Urinary bladder (tissue), 3 donors: ENCODE measurements at regions not wholly inside any gene's neighbourhood (a gene's known extent, or its start where the extent isn't known, plus 50 kb on each side); places are given as distances from the start of the nearest gene placed in this dataset.
"Not testable (repeated sequence)": the region's sequence is repeated elsewhere in the genome, so short reads cannot be mapped to it uniquely, and the experiment has no call there.

Experiments used
- DNase-seq: peaks from one replicate; pipeline ENCODE4 v3.0.0-alpha.2; 2015; ENCODE audit errors: extremely low spot score
- H3K27ac ChIP-seq: one replicate; pipeline ENCODE4 v1.5.1; 2013; ENCODE audit warnings: low read depth, mild to moderate bottlenecking, moderate library complexity
- H3K36me3 ChIP-seq: one replicate; pipeline ENCODE4 v1.6.1; 2013; ENCODE audit warnings: mild to moderate bottlenecking, moderate library complexity; ENCODE audit not compliant: insufficient read depth
- H3K4me1 ChIP-seq: one replicate; pipeline ENCODE4 v1.6.1; 2013; ENCODE audit warnings: mild to moderate bottlenecking, moderate library complexity; ENCODE audit not compliant: insufficient read depth
- H3K4me3 ChIP-seq: one replicate; pipeline ENCODE4 v1.5.1; 2013; ENCODE audit warnings: low read depth, low read length
- WGBS: extraction: QIAGEN DNeasy Blood & Tissue Kit; methylation state at CpG from one replicate; pipeline ENCODE4 v1.1.7; 2013; 5-methylcytosine and 5-hydroxymethylcytosine counted together
- donor health status: healthy with polysubstance abuse.
- donor health status: healthy.

GRCh38 chr4:104616401-104616820 lies 121.7 kb upstream of the CXXC4 start:
- H3K27ac ChIP-seq = no peak overlapping the region
- H3K4me3 ChIP-seq = no peak overlapping the region
- no peak for DNase-seq

GRCh38 chr4:104625706-104626105 lies 131.0 kb upstream of the CXXC4 start:
- H3K4me1 ChIP-seq = peaks cover 2% of the 10 kb centered on the region
- 99% methylated on average over 1 of the region's 1 CpG for WGBS
- DNase-seq = no peak
- no peak overlapping the region for H3K4me3 ChIP-seq
- H3K27ac ChIP-seq = no peak overlapping the region
- no peaks in the 10 kb centered on the region for H3K36me3 ChIP-seq

More at GRCh38 chr4:104616401-104616820, 121.7 kb upstream of the CXXC4 start:
- Histone ChIP-seq H3K36me3 (no peaks in the 10 kb centered on the region), H3K4me1 (no peaks in the 10 kb centered on the region)
- 30% methylated on average over 6 of the region's 6 CpGs for WGBS

GRCh38 chr4:104629601-104630000 lies 134.9 kb upstream of the CXXC4 start:
- Histone ChIP-seq H3K4me3 (no peak overlapping the region), H3K36me3 (no peaks in the 10 kb centered on the region), H3K4me1 (peaks cover 2% of the 10 kb centered on the region), H3K27ac (no peak overlapping the region)
- WGBS = 92% methylated on average over 1 of the region's 1 CpG
- no peak for DNase-seq

GRCh38 chr4:104630272-104630671 lies 135.6 kb upstream of the CXXC4 start:
- WGBS = 48% methylated on average over 1 of the region's 1 CpG

GRCh38 chr4:104631000-104631399 lies 136.3 kb upstream of the CXXC4 start:
- H3K36me3 ChIP-seq = no peaks in the 10 kb centered on the region
- 98% methylated on average over 1 of the region's 1 CpG for WGBS
- DNase-seq = no peak
- no peak overlapping the region for H3K4me3 ChIP-seq
- peaks cover 2% of the 10 kb centered on the region for H3K4me1 ChIP-seq
- no peak overlapping the region for H3K27ac ChIP-seq

More at GRCh38 chr4:104630272-104630671, 135.6 kb upstream of the CXXC4 start:
- no peak for DNase-seq
- Histone ChIP-seq H3K4me3 (no peak overlapping the region), H3K36me3 (no peaks in the 10 kb centered on the region), H3K4me1 (peaks cover 2% of the 10 kb centered on the region), H3K27ac (no peak overlapping the region)

- Histone ChIP-seq H3K36me3 (no peaks in the 10 kb centered on the region), H3K4me3 (no peak overlapping the region), H3K4me1 (no peaks in the 10 kb centered on the region), H3K27ac (no peak overlapping the region)
- no peak for DNase-seq
- 68% methylated on average over 3 of the region's 3 CpGs for WGBS
These were observed 146.7 kb upstream of the CXXC4 start for GRCh38 chr4:104641418-104641817.

GRCh38 chr4:104642521-104642920 lies 147.8 kb upstream of the CXXC4 start:
- 31% methylated on average over 3 of the region's 3 CpGs for WGBS
- DNase-seq = no peak
- no peak overlapping the region for H3K27ac ChIP-seq
- no peaks in the 10 kb centered on the region for H3K36me3 ChIP-seq
- no peaks in the 10 kb centered on the region for H3K4me1 ChIP-seq
- no peak overlapping the region for H3K4me3 ChIP-seq

- Histone ChIP-seq H3K36me3 (no peaks in the 10 kb centered on the region), H3K27ac (no peak overlapping the region), H3K4me3 (no peak overlapping the region), H3K4me1 (no peaks in the 10 kb centered on the region)
- no peak for DNase-seq
- WGBS = 96% methylated on average over 3 of the region's 3 CpGs
These were observed 149.1 kb upstream of the CXXC4 start for GRCh38 chr4:104643805-104644204.

- Histone ChIP-seq H3K4me3 (no peak overlapping the region), H3K27ac (no peak overlapping the region), H3K4me1 (no peaks in the 10 kb centered on the region), H3K36me3 (no peaks in the 10 kb centered on the region)
- DNase-seq = no peak
- 97% methylated on average over 1 of the region's 1 CpG for WGBS
These were observed 154.9 kb upstream of the CXXC4 start for GRCh38 chr4:104649631-104650030.

- H3K27ac ChIP-seq, H3K4me1 ChIP-seq, H3K4me3 ChIP-seq, H3K36me3 ChIP-seq, DNase-seq: not testable (repeated sequence)
- 93% methylated on average over 3 of the region's 3 CpGs for WGBS
These were observed 167.6 kb upstream of the CXXC4 start for GRCh38 chr4:104662269-104662668.

- WGBS = 67% methylated on average over 3 of the region's 3 CpGs
- DNase-seq = no peak
- H3K27ac ChIP-seq = no peak overlapping the region
- no peaks in the 10 kb centered on the region for H3K4me1 ChIP-seq
- H3K4me3 ChIP-seq = no peak overlapping the region
- H3K36me3 ChIP-seq = no peaks in the 10 kb centered on the region
These were observed 182.4 kb upstream of the CXXC4 start for GRCh38 chr4:104677116-104677515.

GRCh38 chr4:104682311-104682710 lies 187.6 kb upstream of the CXXC4 start:
- no peak overlapping the region for H3K27ac ChIP-seq
- DNase-seq = no peak
- no peaks in the 10 kb centered on the region for H3K36me3 ChIP-seq
- 88% methylated on average over 1 of the region's 1 CpG for WGBS
- H3K4me3 ChIP-seq = no peak overlapping the region
- H3K4me1 ChIP-seq = no peaks in the 10 kb centered on the region

- H3K4me3 ChIP-seq = no peak overlapping the region
- 81% methylated on average over 5 of the region's 5 CpGs for WGBS
- H3K36me3 ChIP-seq = no peaks in the 10 kb centered on the region
- no peaks in the 10 kb centered on the region for H3K4me1 ChIP-seq
- no peak for DNase-seq
- no peak overlapping the region for H3K27ac ChIP-seq
These were observed 199.0 kb upstream of the CXXC4 start for GRCh38 chr4:104693601-104694201.

GRCh38 chr4:104716584-104716983 lies 221.9 kb upstream of the CXXC4 start:
- WGBS = 85% methylated on average over 2 of the region's 2 CpGs
- Histone ChIP-seq H3K36me3 (no peaks in the 10 kb centered on the region), H3K4me1 (no peaks in the 10 kb centered on the region), H3K27ac (no peak overlapping the region), H3K4me3 (no peak overlapping the region)
- DNase-seq = no peak
